ENCODE measurements at regions not wholly inside any gene's neighbourhood (a gene's known extent, or its start where the extent isn't known, plus 50 kb on each side); places are given as distances from the start of the nearest gene placed in this dataset.

GRCh38 chr16:7820816-7821215 is 488.2 kb downstream of the RBFOX1 start:
- H3K36me3 ChIP-seq: no peaks in the 10 kb centered on the region
- no peaks in the 10 kb centered on the region for H3K4me1 ChIP-seq
- TF ChIP-seq, protein P1, sequence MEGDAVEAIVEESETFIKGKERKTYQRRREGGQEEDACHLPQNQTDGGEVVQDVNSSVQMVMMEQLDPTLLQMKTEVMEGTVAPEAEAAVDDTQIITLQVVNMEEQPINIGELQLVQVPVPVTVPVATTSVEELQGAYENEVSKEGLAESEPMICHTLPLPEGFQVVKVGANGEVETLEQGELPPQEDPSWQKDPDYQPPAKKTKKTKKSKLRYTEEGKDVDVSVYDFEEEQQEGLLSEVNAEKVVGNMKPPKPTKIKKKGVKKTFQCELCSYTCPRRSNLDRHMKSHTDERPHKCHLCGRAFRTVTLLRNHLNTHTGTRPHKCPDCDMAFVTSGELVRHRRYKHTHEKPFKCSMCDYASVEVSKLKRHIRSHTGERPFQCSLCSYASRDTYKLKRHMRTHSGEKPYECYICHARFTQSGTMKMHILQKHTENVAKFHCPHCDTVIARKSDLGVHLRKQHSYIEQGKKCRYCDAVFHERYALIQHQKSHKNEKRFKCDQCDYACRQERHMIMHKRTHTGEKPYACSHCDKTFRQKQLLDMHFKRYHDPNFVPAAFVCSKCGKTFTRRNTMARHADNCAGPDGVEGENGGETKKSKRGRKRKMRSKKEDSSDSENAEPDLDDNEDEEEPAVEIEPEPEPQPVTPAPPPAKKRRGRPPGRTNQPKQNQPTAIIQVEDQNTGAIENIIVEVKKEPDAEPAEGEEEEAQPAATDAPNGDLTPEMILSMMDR (IDR thresholded peaks at IDR 0.05; ENCODE audit: low read depth, low read length): no peak
- H3K9me3 ChIP-seq: no peaks in the 10 kb centered on the region
- DNase-seq: no peak
- H3K4me3 ChIP-seq (ENCODE audit: low read depth, low read length): no peak overlapping the region
- H3K27me3 ChIP-seq: no peaks in the 10 kb centered on the region

GRCh38 chr16:7805686-7806396 is 473.2 kb downstream of the RBFOX1 start:
- Histone ChIP-seq H3K4me1 (no peaks in the 10 kb centered on the region), H3K9me3 (no peaks in the 10 kb centered on the region), H3K27me3 (no peaks in the 10 kb centered on the region), H3K4me3 (ENCODE audit: low read depth, low read length) (no peak overlapping the region), H3K36me3 (no peaks in the 10 kb centered on the region)
- no peak for DNase-seq
- TF ChIP-seq, protein P1 (IDR thresholded peaks at IDR 0.05; ENCODE audit: low read depth, low read length): no peak

DNA sequence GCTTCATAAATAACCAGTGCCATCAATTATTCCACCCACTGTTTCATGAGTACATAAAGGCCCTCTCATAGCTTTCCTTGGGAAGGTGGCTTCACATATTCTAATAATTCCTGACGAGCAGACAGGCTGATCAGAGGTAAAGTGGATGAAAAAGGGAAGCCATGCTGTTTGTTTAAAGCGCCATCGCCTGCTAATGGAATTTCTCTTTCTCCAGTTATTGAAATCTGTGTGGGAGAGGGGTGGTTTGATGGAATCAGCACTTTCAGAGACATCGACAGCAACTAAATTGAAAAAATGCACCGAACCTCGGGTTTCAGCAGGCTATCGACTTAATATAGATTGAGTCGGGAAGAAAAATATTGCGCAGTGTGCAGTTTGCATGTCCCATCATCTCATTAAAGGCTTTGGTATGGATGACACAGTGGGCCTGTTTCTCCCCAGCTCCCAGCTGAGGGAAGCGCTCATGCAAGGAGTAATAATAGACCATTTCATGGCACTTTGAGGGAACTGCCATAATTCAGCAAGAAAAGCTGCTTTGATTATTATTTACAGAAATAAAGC is 472.1 kb downstream of the RBFOX1 start:
- Histone ChIP-seq H3K27me3 (no peaks in the 10 kb centered on the region), H3K4me1 (no peaks in the 10 kb centered on the region), H3K36me3 (no peaks in the 10 kb centered on the region), H3K9me3 (no peaks in the 10 kb centered on the region), H3K4me3 (ENCODE audit: low read depth, low read length) (no peak overlapping the region)
- DNase-seq: no peak
- TF ChIP-seq, protein P1 (IDR thresholded peaks at IDR 0.05; ENCODE audit: low read depth, low read length): no peak

DNA sequence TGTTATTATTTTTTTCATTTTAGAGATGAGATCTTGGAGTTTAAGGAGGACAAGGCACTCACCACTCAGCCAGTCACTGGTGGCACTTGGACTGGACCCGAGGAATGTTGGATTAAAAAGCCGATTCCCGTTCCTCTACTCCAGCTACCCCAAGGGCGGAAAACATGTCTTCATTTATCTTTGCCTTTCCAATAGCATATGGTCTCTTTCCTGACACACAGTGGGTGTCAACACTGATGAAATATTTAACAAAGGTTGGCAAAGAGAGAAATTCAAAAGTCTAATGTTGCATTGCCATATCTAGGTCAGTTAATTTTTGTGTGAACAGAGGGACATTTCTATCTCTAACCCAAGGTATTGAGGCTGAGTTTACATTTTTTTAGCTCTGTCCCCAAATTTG is 459.7 kb downstream of the RBFOX1 start:
- Histone ChIP-seq H3K36me3 (no peaks in the 10 kb centered on the region), H3K9me3 (no peaks in the 10 kb centered on the region), H3K4me1 (no peaks in the 10 kb centered on the region), H3K27me3 (no peaks in the 10 kb centered on the region), H3K4me3 (ENCODE audit: low read depth, low read length) (no peak overlapping the region)
- no peak for DNase-seq
- TF ChIP-seq, protein P1 (IDR thresholded peaks at IDR 0.05; ENCODE audit: low read depth, low read length): no peak

DNA sequence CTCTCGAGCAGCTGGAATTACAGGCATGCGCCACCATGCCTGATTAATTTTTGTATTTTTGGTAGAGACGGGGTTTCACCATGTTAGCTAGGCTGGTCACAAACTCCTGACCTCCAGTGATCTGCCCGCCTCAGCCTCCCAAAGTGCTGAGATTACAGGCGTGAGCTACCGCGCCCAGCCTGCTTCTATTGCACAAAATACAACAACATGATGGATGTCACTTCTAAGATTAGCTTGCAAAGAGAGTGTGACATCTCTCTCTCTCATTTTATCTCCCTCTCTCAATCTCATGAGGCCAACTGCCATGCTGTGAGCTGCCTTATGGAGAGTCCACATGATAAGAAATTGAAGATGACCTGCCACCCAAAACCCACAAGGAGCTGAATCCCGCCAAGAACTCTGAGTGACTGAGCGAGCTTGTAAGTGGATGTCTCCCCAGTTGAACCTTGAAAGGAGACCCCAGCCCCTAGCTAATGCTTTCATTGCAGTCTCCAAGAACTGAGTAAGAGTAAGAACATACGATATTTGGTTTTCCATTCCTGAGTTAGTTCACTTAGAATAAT is 458.5 kb downstream of the RBFOX1 start:
- Histone ChIP-seq H3K9me3 (no peaks in the 10 kb centered on the region), H3K36me3 (no peaks in the 10 kb centered on the region), H3K4me1 (no peaks in the 10 kb centered on the region), H3K27me3 (no peaks in the 10 kb centered on the region), H3K4me3 (ENCODE audit: low read depth, low read length) (no peak overlapping the region)
- TF ChIP-seq, protein P1 (IDR thresholded peaks at IDR 0.05; ENCODE audit: low read depth, low read length): no peak
- DNase-seq: no peak

DNA sequence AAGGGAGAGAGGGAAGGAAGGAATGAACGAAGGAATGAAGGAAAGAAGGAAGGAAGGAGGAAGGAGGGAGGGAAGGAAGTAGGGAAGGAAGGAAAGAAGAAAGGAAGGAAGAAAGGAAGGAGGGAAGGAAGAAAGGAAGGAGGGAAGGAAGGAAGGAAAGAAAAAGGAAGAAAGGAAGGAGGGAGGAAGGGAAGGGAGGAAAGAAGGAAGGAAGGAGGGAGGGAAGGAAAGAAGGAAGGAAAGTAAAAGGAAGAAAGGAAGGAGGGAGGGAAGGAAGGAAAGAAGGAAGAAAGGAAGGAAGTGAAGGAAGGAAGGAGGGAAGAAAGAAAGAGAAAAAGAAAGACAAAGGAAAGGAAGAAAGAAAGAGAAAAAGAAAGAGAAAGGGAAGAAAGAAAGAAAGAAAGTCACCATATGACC is 442.4 kb downstream of the RBFOX1 start:
- H3K27me3 ChIP-seq: no peaks in the 10 kb centered on the region
- H3K36me3 ChIP-seq: no peaks in the 10 kb centered on the region
- DNase-seq: no peak
- H3K4me1 ChIP-seq: no peaks in the 10 kb centered on the region
- no peak overlapping the region for H3K4me3 ChIP-seq (ENCODE audit: low read depth, low read length)
- TF ChIP-seq, protein P1 (IDR thresholded peaks at IDR 0.05; ENCODE audit: low read depth, low read length): no peak
- H3K9me3 ChIP-seq: no peaks in the 10 kb centered on the region; the same call in 1 of the 2 replicates

Data from BE2C (cell line).